Nephron progenitor cell (in vitro differentiated cells): ENCODE measurements at regions not wholly inside any gene's neighbourhood (a gene's known extent, or its start where the extent isn't known, plus 50 kb on each side); places are given as distances from the start of the nearest gene placed in this dataset.

Source experiments
- DNase-seq: peaks from one replicate; pipeline ENCODE4 v3.0.0; 2021
- H3K27ac Mint-ChIP-seq: 2 replicates; pipeline ENCODE4 v1.8.0; 2021; ENCODE audit warnings: mild to moderate bottlenecking, moderate library complexity, mixed read lengths
- H3K27me3 Mint-ChIP-seq: 2 replicates; pipeline ENCODE4 v1.8.0; 2021; ENCODE audit warnings: mild to moderate bottlenecking, low read depth, mixed read lengths; ENCODE audit not compliant: poor library complexity
- H3K36me3 Mint-ChIP-seq: 2 replicates; pipeline ENCODE4 v1.8.0; 2021; ENCODE audit warnings: low read depth, mixed read lengths
- H3K4me1 Mint-ChIP-seq: 2 replicates; pipeline ENCODE4 v1.8.0; 2021; ENCODE audit warnings: mixed read lengths
- H3K4me3 Mint-ChIP-seq: 2 replicates; pipeline ENCODE4 v1.8.0; 2021; ENCODE audit warnings: mild to moderate bottlenecking, moderate library complexity, mixed read lengths
- H3K9me3 Mint-ChIP-seq: 2 replicates; pipeline ENCODE4 v1.8.0; 2021; ENCODE audit warnings: mild to moderate bottlenecking, moderate library complexity, mixed read lengths
- TF ChIP-seq, protein P1 (sequence below): fragments of 200-600 bp; sonication (generic); IDR thresholded peaks from 2 replicates; pipeline ENCODE4 v1.5.0; 2021; ENCODE audit warnings: antibody characterized with exemption

- Mint-ChIP-seq H3K27me3 (peaks cover 3% of the 10 kb centered on the region), H3K4me3 (no peak overlapping the region), H3K4me1 (no peaks in the 10 kb centered on the region), H3K27ac (no peak overlapping the region), H3K36me3 (no peaks in the 10 kb centered on the region), H3K9me3 (peaks cover 27% of the 10 kb centered on the region)
- no peak for DNase-seq
- TF ChIP-seq, protein P1, sequence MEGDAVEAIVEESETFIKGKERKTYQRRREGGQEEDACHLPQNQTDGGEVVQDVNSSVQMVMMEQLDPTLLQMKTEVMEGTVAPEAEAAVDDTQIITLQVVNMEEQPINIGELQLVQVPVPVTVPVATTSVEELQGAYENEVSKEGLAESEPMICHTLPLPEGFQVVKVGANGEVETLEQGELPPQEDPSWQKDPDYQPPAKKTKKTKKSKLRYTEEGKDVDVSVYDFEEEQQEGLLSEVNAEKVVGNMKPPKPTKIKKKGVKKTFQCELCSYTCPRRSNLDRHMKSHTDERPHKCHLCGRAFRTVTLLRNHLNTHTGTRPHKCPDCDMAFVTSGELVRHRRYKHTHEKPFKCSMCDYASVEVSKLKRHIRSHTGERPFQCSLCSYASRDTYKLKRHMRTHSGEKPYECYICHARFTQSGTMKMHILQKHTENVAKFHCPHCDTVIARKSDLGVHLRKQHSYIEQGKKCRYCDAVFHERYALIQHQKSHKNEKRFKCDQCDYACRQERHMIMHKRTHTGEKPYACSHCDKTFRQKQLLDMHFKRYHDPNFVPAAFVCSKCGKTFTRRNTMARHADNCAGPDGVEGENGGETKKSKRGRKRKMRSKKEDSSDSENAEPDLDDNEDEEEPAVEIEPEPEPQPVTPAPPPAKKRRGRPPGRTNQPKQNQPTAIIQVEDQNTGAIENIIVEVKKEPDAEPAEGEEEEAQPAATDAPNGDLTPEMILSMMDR: no peak
Observed at GRCh38 chr6:85193339-85193738, 256.5 kb upstream of the NT5E start.

- H3K27ac Mint-ChIP-seq: no peak overlapping the region
- H3K27me3 Mint-ChIP-seq: peaks cover 9% of the 10 kb centered on the region
- TF ChIP-seq, protein P1: no peak
- H3K4me3 Mint-ChIP-seq: no peak overlapping the region
- no peaks in the 10 kb centered on the region for H3K4me1 Mint-ChIP-seq
- no peaks in the 10 kb centered on the region for H3K36me3 Mint-ChIP-seq
- no peak for DNase-seq
- H3K9me3 Mint-ChIP-seq: peaks cover 33% of the 10 kb centered on the region
Observed at GRCh38 chr6:85192596-85192995, 257.3 kb upstream of the NT5E start.

- Mint-ChIP-seq H3K27ac (no peak overlapping the region), H3K27me3 (peaks cover 11% of the 10 kb centered on the region), H3K36me3 (no peaks in the 10 kb centered on the region), H3K4me1 (no peaks in the 10 kb centered on the region), H3K9me3 (peaks cover 33% of the 10 kb centered on the region), H3K4me3 (no peak overlapping the region)
- DNase-seq: no peak
- TF ChIP-seq, protein P1: no peak
Observed at GRCh38 chr6:85192186-85192585, 257.7 kb upstream of the NT5E start.

GRCh38 chr6:85191656-85192055 lies 258.2 kb upstream of the NT5E start:
- H3K4me1 Mint-ChIP-seq: no peaks in the 10 kb centered on the region
- peaks cover 33% of the 10 kb centered on the region for H3K9me3 Mint-ChIP-seq
- H3K27me3 Mint-ChIP-seq: peaks cover 12% of the 10 kb centered on the region
- no peak overlapping the region for H3K27ac Mint-ChIP-seq
- TF ChIP-seq, protein P1: no peak
- no peaks in the 10 kb centered on the region for H3K36me3 Mint-ChIP-seq
- no peak overlapping the region for H3K4me3 Mint-ChIP-seq
- no peak for DNase-seq

DNA sequence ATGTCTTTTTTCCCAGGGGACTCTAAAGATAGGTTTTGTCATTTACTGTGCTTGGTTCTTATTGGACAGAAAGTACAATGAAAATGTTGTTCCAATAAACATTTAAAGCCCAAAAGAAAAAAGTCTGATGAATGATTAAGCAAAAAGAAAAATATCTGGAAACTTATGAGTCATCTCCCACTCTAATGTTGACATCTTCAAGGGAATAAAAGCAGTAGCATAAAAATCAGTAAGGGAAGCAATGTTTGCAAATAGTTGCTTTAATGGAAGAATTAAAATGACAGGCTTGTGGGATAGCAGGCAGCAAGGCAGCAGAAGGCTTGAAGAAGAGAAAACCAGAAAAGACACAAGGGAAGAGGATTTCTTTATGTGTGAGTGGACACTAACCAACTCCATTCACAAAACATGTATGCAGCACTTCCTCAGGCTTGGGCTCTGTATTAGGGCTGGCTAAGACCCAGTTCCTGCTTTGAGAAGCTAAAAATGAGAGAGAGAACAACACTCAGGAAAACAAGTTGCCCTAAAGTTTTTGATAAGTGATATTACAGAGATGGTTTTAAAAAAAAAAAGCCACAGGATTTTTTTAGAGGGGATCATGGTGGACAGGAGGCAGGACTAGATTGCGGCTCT lies 263.2 kb upstream of the NT5E start:
- TF ChIP-seq, protein P1: no peak
- Mint-ChIP-seq H3K36me3 (no peaks in the 10 kb centered on the region), H3K4me3 (no peak overlapping the region), H3K27ac (no peak overlapping the region), H3K4me1 (no peaks in the 10 kb centered on the region), H3K27me3 (peaks cover 12% of the 10 kb centered on the region), H3K9me3 (peaks cover 24% of the 10 kb centered on the region)
- no peak for DNase-seq

DNA sequence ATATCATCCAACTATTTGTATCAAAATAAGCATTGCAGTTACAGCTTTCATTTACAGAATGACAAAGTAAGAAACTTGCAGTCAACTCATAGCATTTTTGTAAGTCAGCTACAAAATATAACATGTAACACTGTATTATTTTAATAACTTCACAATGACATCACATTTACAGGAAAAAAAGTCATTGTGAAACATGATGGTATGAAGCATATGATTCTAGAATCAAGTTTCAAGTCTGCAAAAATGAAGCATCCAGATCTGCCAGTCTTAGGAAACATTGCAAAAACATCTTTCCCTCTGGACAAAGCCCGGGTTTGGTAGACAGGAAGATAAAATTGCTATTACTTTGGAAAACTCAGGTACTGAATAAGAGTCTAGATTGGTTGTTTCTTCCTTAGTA lies 263.9 kb upstream of the NT5E start:
- TF ChIP-seq, protein P1: no peak
- Mint-ChIP-seq H3K36me3 (no peaks in the 10 kb centered on the region), H3K27ac (no peak overlapping the region), H3K9me3 (peaks cover 24% of the 10 kb centered on the region), H3K4me1 (no peaks in the 10 kb centered on the region), H3K27me3 (peaks cover 12% of the 10 kb centered on the region), H3K4me3 (no peak overlapping the region)
- no peak for DNase-seq
